ENCODE measurements at regions not wholly inside any gene's neighbourhood (a gene's known extent, or its start where the extent isn't known, plus 50 kb on each side); places are given as distances from the start of the nearest gene placed in this dataset.
A peak's percentile ranks its signal among the peaks of the same experiment; 100 is the strongest.

GRCh38 chr4:68751138-68751537, 64.7 kb upstream of the UGT2B10 start:
- no peak for DNase-seq
- H3K4me1 ChIP-seq (ENCODE audit: control insufficient read depth in 2 of 3, insufficient read depth in 2 of 3, low read depth in 1 of 3, low read length in 3 of 3), result peaks cover 0 to 11% (median 3%) of the 10 kb centered on the region in 3 donors
- no peak overlapping the region for H3K9ac ChIP-seq (ENCODE audit: low read length in 3 of 3)
- intact Hi-C loops (cut with DNase I), result no loop called here
- H3K9me3 ChIP-seq (ENCODE audit: control insufficient read depth in 2 of 3, insufficient read depth in 1 of 3, low read length in 3 of 3), result no peaks in the 10 kb centered on the region
- no peak overlapping the region for H3K27ac ChIP-seq (ENCODE audit: low read depth in 2 of 2, low read length in 2 of 2)
- peak overlapping the region in 1 of 3 donors; percentile 47 for H3K4me3 ChIP-seq (ENCODE audit: low read length in 3 of 3)
- no peak for TF ChIP-seq CTCF (IDR thresholded peaks at IDR 0.05; ENCODE audit: borderline replicate concordance, extremely low read depth, insufficient read depth)
- FAIRE-seq, result no peak
- H3K27me3 ChIP-seq (ENCODE audit: control insufficient read depth, insufficient read depth, low read length), result no peaks in the 10 kb centered on the region
- no peaks in the 10 kb centered on the region for H3K36me3 ChIP-seq (ENCODE audit: control insufficient read depth in 2 of 3, insufficient read depth in 3 of 3, low read length in 3 of 3)

GRCh38 chr4:68765876-68766275, 49.9 kb upstream of the UGT2B10 start:
- no peaks in the 10 kb centered on the region for H3K27me3 ChIP-seq (ENCODE audit: control insufficient read depth, insufficient read depth, low read length)
- H3K4me1 ChIP-seq (ENCODE audit: control insufficient read depth in 2 of 3, insufficient read depth in 2 of 3, low read depth in 1 of 3, low read length in 3 of 3), result no peaks in the 10 kb centered on the region
- H3K4me3 ChIP-seq (ENCODE audit: low read length in 3 of 3), result no peak overlapping the region
- no peak for TF ChIP-seq CTCF (IDR thresholded peaks at IDR 0.05; ENCODE audit: borderline replicate concordance, extremely low read depth, insufficient read depth)
- intact Hi-C loops (cut with DNase I), result no loop called here
- H3K9me3 ChIP-seq (ENCODE audit: control insufficient read depth in 2 of 3, insufficient read depth in 1 of 3, low read length in 3 of 3), result no peaks in the 10 kb centered on the region
- H3K27ac ChIP-seq (ENCODE audit: low read depth in 2 of 2, low read length in 2 of 2), result no peak overlapping the region
- no peaks in the 10 kb centered on the region for H3K36me3 ChIP-seq (ENCODE audit: control insufficient read depth in 2 of 3, insufficient read depth in 3 of 3, low read length in 3 of 3)
- H3K9ac ChIP-seq (ENCODE audit: low read length in 3 of 3), result no peak overlapping the region
- FAIRE-seq (no peak), DNase-seq (no peak)

Data from kidney (tissue), 13 donors.